Activated T-cell treated with anti-CD3 and anti-CD28 coated beads, Interleukin-2, amount 50 U/mL, for 24 hours (primary cell): ENCODE measurements at regions not wholly inside any gene's neighbourhood (a gene's known extent, or its start where the extent isn't known, plus 50 kb on each side); places are given as distances from the start of the nearest gene placed in this dataset.

ENCODE experiments used
- DNase-seq: peaks from one replicate; pipeline ENCODE4 v3.0.0-alpha.2; 2020
- H3K27ac Mint-ChIP-seq: 2 replicates; pipeline ENCODE4 v1.8.0; 2020; ENCODE audit warnings: mild to moderate bottlenecking, mixed read lengths
- H3K27me3 Mint-ChIP-seq: 2 replicates; pipeline ENCODE4 v1.8.0; 2020; ENCODE audit warnings: mixed read lengths
- H3K36me3 Mint-ChIP-seq: 2 replicates; pipeline ENCODE4 v1.8.0; 2020; ENCODE audit warnings: low read depth, mixed read lengths
- H3K4me1 Mint-ChIP-seq: 2 replicates; pipeline ENCODE4 v1.8.0; 2020; ENCODE audit warnings: low read depth, mixed read lengths
- H3K4me3 Mint-ChIP-seq: 2 replicates; pipeline ENCODE4 v1.8.0; 2020; ENCODE audit warnings: mild to moderate bottlenecking, moderate library complexity, mixed read lengths
- H3K9me3 Mint-ChIP-seq: 2 replicates; pipeline ENCODE4 v1.8.0; 2020; ENCODE audit warnings: mixed read lengths

DNA sequence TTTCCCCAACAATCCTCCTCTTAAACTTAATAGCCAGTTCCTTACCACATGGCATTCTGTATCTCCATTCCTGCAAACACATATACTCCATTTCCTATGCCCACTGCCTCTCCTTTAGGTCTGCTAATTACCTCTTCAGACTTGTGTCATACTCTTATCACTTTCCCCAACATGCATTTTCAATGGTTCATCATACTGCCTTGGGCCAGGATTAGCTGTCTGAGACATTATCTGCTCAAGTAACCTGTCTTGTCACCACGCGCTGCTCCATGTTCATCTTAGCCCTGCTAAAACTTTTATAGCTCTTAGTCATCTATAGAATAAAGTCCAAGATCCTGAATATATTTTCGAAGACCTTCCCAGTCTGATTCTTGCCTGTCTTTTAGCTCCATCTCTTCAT, 224.1 kb upstream of the GK2 start:
- no peak for DNase-seq
- no peak overlapping the region for H3K4me3 Mint-ChIP-seq
- no peak overlapping the region for H3K27ac Mint-ChIP-seq
- no peaks in the 10 kb centered on the region for H3K9me3 Mint-ChIP-seq
- no peaks in the 10 kb centered on the region for H3K36me3 Mint-ChIP-seq
- H3K27me3 Mint-ChIP-seq = peaks cover 3% of the 10 kb centered on the region
- H3K4me1 Mint-ChIP-seq = no peaks in the 10 kb centered on the region

GRCh38 chr4:79626611-79627010, 218.6 kb upstream of the GK2 start:
- DNase-seq = no peak
- Mint-ChIP-seq H3K36me3 (no peaks in the 10 kb centered on the region), H3K9me3 (no peaks in the 10 kb centered on the region), H3K27me3 (peaks cover 5% of the 10 kb centered on the region), H3K4me3 (no peak overlapping the region), H3K27ac (no peak overlapping the region), H3K4me1 (peaks cover 5% of the 10 kb centered on the region)

DNA sequence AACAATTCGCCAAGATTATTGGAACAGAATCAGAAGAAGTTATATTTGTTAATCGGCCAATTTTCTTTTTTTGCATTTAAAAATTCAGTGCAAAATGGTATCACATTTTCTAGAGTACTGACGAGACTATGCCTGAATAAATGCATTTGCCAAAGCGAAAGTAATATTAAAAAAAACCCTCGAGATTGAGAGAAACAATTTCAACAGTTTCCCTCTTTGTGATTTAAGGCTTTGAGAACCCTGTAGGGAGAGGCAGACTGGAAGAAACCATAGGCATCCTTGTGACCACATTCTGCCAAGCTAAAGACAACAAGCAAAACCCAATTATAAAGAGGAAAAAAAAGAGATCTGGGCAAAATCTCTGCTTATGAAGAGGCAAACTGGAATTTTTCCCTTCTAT, 218.1 kb upstream of the GK2 start:
- no peak overlapping the region for H3K4me3 Mint-ChIP-seq
- no peaks in the 10 kb centered on the region for H3K36me3 Mint-ChIP-seq
- H3K27ac Mint-ChIP-seq = no peak overlapping the region
- no peaks in the 10 kb centered on the region for H3K9me3 Mint-ChIP-seq
- H3K4me1 Mint-ChIP-seq = peaks cover 5% of the 10 kb centered on the region
- DNase-seq = no peak
- H3K27me3 Mint-ChIP-seq = peaks cover 5% of the 10 kb centered on the region

GRCh38 chr4:79625361-79625760, 217.3 kb upstream of the GK2 start:
- no peaks in the 10 kb centered on the region for H3K9me3 Mint-ChIP-seq

GRCh38 chr4:79623021-79623870, 215.2 kb upstream of the GK2 start:
- Mint-ChIP-seq H3K36me3 (no peaks in the 10 kb centered on the region), H3K27ac (no peak overlapping the region), H3K9me3 (no peaks in the 10 kb centered on the region), H3K4me3 (no peak overlapping the region), H3K27me3 (peaks cover 11% of the 10 kb centered on the region), H3K4me1 (peaks cover 5% of the 10 kb centered on the region)
- DNase-seq = no peak

More at GRCh38 chr4:79625361-79625760, 217.3 kb upstream of the GK2 start:
- no peak for DNase-seq
- Mint-ChIP-seq H3K4me3 (no peak overlapping the region), H3K27me3 (peaks cover 7% of the 10 kb centered on the region), H3K4me1 (peaks cover 5% of the 10 kb centered on the region), H3K27ac (no peak overlapping the region), H3K36me3 (no peaks in the 10 kb centered on the region)

DNA sequence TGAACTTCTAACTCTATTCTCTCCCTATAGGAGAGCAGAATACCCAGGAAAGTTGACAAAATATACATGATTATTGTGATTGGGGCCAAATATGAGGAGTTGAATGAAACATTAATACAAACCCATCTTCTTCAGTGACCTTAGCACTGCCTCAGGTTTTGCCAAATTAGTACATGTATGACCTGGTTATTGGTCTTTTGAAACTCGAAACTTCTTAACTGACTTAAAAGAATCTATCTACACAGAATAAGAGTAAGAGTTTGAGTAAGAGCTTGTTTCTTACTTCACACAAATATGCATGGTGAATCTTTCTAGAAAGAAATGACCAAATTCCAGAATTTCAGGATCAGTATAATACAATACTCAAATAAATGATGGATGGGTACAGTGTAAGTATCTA, 213.0 kb upstream of the GK2 start:
- no peak for DNase-seq
- Mint-ChIP-seq H3K27ac (no peak overlapping the region), H3K36me3 (no peaks in the 10 kb centered on the region), H3K27me3 (peaks cover 6% of the 10 kb centered on the region), H3K9me3 (no peaks in the 10 kb centered on the region), H3K4me3 (no peak overlapping the region), H3K4me1 (peaks cover 5% of the 10 kb centered on the region)

DNA sequence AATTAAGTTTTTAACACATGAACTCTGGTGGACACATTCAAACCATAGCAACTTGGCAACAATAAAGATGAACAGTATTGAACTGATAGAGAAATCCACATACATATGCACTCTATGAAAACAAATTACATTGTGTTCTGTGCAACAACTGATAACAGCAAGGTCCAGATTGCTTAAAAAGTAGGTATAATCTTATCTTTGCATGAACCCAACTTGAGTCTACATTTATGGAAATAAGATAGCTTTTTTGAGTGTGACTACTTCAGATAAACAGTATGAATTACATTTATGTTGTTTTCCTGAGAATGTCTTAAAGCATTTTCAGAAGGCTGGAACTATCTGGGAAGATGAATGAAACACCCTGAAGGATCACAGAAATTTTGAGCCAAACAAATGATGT, 212.6 kb upstream of the GK2 start:
- Mint-ChIP-seq H3K9me3 (no peaks in the 10 kb centered on the region), H3K36me3 (no peaks in the 10 kb centered on the region), H3K4me1 (peaks cover under 1% of the 10 kb centered on the region), H3K27ac (no peak overlapping the region), H3K4me3 (no peak overlapping the region), H3K27me3 (peaks cover 9% of the 10 kb centered on the region)
- no peak for DNase-seq

DNA sequence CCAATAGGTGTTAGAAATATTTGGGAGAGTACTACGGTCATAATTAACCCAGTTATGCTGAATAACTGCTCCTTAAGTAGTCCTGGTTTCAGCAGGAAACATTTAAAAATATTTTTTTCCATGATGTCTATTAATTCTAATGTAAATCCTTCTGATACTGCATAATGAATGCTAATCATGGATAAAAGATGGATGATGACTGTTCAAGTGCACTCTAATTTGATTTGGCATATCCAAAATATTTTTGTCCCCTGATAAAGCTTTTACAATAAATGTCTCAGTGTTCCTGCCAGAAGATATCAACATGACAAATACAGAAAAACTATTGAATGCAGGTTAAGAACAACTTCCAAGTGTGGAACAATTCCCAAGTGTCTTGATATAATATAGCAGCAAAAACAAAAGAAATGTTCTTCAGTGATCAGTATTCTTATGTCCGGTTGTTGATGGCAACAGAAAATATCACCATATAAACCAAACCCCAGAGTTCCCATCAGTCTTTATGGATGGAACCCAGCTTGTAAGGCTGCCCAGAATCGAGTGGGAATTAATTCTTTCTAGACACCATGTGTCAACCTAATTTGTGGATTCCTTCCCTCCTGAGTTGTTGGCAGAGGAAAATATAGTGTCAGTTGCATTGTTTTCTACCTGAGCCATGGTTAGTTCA, 205.4 kb upstream of the GK2 start:
- Mint-ChIP-seq H3K36me3 (no peaks in the 10 kb centered on the region), H3K4me3 (no peak overlapping the region), H3K9me3 (no peaks in the 10 kb centered on the region), H3K4me1 (no peaks in the 10 kb centered on the region), H3K27me3 (peaks cover 14% of the 10 kb centered on the region), H3K27ac (no peak overlapping the region)
- no peak for DNase-seq

DNA sequence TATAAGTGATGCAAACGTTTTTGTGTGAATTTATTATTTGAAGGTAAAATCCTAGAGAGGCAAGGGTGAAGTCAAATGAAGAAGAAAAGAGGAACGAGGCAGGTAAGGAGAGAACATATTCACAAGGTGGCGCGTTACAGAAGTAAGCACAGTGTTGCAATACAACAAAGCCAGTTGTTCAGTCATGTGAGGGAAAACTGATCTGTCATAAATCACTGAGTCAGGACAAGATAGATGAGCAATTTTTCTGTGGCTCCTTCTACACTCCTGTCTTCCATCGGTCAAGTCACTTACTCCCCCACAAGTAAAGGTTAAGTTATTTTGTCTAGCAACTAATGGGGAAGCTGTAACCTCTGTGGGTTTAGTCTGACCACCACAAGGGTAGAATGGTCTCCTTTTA, 203.0 kb upstream of the GK2 start:
- DNase-seq = no peak
- Mint-ChIP-seq H3K4me1 (no peaks in the 10 kb centered on the region), H3K4me3 (no peak overlapping the region), H3K36me3 (no peaks in the 10 kb centered on the region), H3K27ac (no peak overlapping the region), H3K9me3 (no peaks in the 10 kb centered on the region), H3K27me3 (peaks cover 14% of the 10 kb centered on the region)

- peaks cover 10% of the 10 kb centered on the region for H3K27me3 Mint-ChIP-seq
- no peaks in the 10 kb centered on the region for H3K36me3 Mint-ChIP-seq
- H3K4me1 Mint-ChIP-seq = no peaks in the 10 kb centered on the region
- H3K9me3 Mint-ChIP-seq = no peaks in the 10 kb centered on the region
- no peak for DNase-seq
- H3K4me3 Mint-ChIP-seq = no peak overlapping the region
- no peak overlapping the region for H3K27ac Mint-ChIP-seq
Observed at GRCh38 chr4:79609817-79610216, 201.8 kb upstream of the GK2 start.

DNA sequence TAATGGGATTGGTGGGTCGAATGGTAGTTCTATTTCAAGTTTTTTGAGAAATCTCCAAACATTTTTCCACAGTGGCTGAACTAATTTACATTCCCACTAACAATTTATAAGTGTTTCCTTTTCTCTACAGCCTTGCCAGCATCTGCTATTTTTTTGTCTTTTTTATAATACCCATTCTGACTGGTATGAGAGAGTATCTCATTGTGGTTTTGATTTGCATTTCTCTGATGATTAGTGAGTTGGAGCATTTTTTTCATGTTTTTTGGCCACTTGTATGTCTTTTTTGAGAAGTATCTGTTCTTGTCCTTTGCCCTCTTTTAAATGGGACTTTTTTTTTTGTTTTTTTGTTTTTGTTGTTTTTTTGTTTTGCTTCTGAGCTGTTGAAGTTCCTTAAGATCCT, 200.0 kb upstream of the GK2 start:
- H3K36me3 Mint-ChIP-seq = no peaks in the 10 kb centered on the region
- no peak for DNase-seq
- H3K4me3 Mint-ChIP-seq = no peak overlapping the region
- peaks cover 11% of the 10 kb centered on the region for H3K4me1 Mint-ChIP-seq
- H3K27me3 Mint-ChIP-seq = peaks cover 7% of the 10 kb centered on the region
- no peaks in the 10 kb centered on the region for H3K9me3 Mint-ChIP-seq
- no peak overlapping the region for H3K27ac Mint-ChIP-seq

- Mint-ChIP-seq H3K4me3 (no peak overlapping the region), H3K27ac (no peak overlapping the region), H3K36me3 (no peaks in the 10 kb centered on the region)
Observed at GRCh38 chr4:79604152-79604551, 196.1 kb upstream of the GK2 start.

DNA sequence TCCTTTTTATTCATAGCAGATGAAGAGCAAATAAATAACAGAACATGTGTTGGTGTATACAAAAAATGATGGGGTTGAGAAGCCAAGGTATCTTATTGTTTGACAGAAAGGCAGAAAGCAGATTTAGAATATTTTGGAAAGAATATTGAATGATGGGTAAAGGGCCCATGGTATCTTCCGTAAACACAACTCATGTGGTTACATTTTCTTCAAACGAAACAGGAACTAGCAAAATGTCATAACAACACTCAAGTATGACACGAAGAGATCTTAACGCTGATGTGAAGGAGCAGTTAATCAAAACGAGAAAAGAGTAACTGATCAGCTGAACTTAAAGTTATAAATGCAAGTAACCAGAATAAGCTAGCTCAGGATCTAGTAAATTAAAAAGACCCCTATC, 195.7 kb upstream of the GK2 start:
- H3K27me3 Mint-ChIP-seq = no peaks in the 10 kb centered on the region
- H3K4me3 Mint-ChIP-seq = no peak overlapping the region
- no peaks in the 10 kb centered on the region for H3K36me3 Mint-ChIP-seq
- peaks cover 11% of the 10 kb centered on the region for H3K4me1 Mint-ChIP-seq
- H3K27ac Mint-ChIP-seq = no peak overlapping the region
- DNase-seq = no peak
- H3K9me3 Mint-ChIP-seq = no peaks in the 10 kb centered on the region

More at GRCh38 chr4:79604152-79604551, 196.1 kb upstream of the GK2 start:
- H3K27me3 Mint-ChIP-seq = no peaks in the 10 kb centered on the region
- H3K9me3 Mint-ChIP-seq = no peaks in the 10 kb centered on the region
- no peak for DNase-seq
- H3K4me1 Mint-ChIP-seq = peaks cover 11% of the 10 kb centered on the region

GRCh38 chr4:79599691-79600090, 191.7 kb upstream of the GK2 start:
- H3K36me3 Mint-ChIP-seq = no peaks in the 10 kb centered on the region
- peaks cover 11% of the 10 kb centered on the region for H3K4me1 Mint-ChIP-seq
- H3K27me3 Mint-ChIP-seq = no peaks in the 10 kb centered on the region
- no peaks in the 10 kb centered on the region for H3K9me3 Mint-ChIP-seq
- no peak overlapping the region for H3K27ac Mint-ChIP-seq
- no peak for DNase-seq
- H3K4me3 Mint-ChIP-seq = no peak overlapping the region

GRCh38 chr4:79598801-79599200, 190.8 kb upstream of the GK2 start:
- Mint-ChIP-seq H3K4me1 (peaks cover 5% of the 10 kb centered on the region), H3K4me3 (no peak overlapping the region), H3K27ac (no peak overlapping the region), H3K9me3 (no peaks in the 10 kb centered on the region), H3K27me3 (no peaks in the 10 kb centered on the region), H3K36me3 (no peaks in the 10 kb centered on the region)
- no peak for DNase-seq
